ENCODE measurements at regions not wholly inside any gene's neighbourhood (a gene's known extent, or its start where the extent isn't known, plus 50 kb on each side); places are given as distances from the start of the nearest gene placed in this dataset.

DNA sequence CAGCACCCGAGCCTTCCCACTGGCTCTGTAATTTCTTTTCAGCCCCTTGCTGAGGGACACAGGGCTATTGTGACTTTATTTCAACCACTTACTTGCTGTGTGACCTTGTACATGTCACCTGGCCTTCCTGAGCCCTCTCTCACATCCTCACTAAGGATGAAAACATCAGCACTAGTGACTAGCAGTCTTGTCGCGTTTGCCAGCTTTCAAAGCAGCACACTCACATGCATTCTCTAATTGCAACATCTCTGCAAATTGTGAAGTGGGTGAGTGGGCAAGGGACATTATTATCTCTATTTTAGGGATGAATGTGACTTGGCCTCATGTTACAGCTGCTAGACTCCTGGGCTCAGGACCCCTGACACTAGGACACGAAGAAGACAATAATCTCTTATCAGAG lies 144.5 kb downstream of the SEC61B start:
- no peak for DNase-seq

DNA sequence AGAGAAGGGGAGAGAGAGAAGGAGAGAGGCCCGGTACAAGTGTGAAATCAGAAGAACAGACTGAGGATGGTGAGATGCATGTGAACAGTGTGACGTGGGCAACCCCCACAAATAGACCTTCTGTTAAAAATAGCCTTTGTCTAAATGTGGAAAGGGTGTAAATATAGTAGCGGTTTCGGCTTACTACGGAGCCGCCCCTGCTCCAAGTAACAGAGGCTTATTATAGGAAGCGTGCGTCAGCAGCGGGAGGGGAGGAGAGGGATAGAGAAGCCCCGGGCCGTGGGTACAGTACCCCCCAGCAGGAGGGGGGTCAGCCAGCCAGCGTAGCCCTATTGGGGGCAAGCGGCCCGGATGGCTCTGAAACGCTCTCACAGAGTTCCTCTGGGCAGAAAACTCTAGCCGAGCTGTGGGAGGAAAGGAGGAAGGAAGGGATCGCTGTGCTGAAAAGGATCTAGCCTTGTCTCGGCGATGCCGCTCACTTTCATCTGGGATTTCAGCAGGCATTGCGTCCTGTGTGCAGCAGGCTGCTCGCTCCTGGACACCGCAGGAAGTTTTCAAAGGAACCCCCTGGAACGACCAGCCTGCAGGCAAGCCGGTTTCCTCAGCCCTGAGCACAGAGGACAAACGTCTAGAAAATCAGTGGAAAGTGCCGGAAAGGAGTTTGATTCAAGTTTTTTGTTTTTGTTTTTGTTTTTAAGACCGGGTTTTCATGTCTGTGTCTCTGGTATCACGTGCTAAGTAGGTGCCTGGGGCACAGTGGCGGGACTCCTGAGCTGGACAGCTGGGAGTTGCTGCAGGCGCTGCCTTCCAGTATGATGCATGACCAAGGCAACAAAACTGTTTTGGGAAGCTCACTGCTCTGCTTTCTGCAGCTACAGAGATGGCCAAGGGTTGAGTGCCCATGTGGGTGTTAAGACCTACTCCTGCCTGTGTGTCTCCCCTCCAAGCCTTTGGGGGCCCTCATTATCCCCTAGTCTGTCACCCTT lies 146.6 kb downstream of the SEC61B start:
- DNase-seq, result peak; percentile 79

DNA sequence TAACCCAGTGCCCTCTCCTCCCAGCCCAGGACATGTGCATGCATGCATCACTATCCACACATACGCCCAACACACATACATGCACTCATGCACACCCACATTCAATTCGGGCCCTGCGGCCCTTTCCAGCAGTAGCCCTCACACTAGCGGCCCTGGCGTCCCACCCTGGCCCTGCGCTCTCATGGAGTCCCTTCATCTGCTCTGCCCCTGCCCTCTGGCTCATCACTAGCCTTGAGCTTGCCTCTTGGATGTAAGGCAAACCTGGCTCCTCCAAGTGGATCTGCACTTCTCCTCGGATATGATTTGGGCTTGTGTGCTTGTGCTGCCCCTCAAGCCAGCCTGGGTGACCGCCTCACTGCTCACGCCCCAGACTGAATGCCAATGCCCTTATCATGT lies 147.2 kb downstream of the SEC61B start:
- DNase-seq, result no peak

DNA sequence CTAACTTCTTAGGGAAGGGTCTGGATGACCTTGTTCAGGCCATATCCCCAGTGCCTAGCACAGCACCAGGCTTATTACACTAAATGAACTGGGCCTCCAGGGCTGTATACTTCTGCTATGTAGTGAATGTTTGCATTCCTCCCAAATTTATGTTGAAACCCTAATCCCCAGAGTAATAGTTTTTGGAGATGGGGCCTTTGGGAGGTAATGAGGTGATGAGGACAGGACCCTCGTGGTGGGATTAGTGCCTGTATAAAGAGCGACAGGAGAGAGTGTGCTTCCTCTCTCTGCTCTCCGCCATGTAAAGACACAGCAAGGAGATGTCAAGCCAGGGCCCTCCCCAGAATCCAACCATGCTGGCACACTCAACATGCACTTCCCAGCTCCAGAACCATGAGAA lies 148.3 kb downstream of the SEC61B start:
- DNase-seq, result no peak

DNA sequence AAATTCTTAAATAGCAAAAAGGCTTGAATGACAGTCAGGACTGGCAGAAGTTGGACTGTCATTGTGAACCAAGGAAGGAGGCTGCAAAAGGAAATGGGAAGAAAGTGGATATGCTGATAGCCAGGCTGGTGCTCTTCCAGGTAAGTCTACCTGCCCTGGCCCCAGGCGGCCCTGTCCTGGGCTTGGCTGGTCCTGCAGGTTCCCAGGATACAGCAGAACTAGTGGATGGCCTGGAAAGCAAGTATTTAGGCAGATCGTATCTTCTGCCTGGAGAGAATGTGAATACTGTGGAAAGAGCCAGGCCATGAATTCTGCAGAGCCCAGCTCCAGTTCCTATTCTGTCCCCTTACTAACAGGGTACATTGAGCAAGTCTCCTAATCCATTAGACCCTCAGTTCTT lies 149.3 kb downstream of the SEC61B start:
- DNase-seq, result no peak

DNA sequence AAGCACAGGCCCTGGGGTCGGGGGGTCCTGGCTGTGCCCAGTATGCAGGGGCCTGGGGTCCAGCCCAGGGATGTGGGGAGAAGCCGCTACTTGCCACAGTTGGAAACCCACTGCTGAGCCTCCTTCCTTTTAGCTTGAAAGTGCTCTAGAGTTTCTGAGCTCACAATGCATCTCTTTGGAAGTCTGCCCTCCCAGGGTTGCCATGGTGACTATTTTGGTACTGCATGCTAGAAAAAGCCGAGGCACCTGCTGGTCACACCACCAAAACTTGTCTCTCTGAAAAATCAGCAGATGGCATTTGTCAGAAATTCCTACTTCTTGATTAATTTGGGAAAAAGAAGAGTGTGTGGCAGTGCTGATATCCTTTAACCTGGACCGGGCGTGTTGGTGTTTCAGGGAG lies 151.8 kb downstream of the SEC61B start:
- DNase-seq, result no peak

DNA sequence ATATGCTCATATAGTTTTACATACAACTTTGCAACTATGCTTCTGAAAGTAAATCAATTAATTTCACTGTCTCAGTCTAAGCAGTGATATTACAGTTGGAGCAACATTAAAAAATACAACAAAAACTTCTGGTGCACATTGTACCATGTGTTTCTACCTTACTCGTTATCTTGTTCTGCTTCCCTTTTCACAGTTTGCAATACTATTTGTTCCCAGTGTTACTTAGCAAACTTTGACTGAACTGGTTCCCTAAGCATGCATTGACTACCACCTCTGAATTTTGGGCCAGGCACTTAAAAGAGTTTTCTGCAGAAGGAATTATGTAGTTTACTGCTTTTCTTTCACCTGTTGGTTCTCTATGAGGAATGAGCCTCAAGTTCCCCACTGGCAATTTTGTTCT lies 152.7 kb downstream of the SEC61B start:
- no peak for DNase-seq

DNA sequence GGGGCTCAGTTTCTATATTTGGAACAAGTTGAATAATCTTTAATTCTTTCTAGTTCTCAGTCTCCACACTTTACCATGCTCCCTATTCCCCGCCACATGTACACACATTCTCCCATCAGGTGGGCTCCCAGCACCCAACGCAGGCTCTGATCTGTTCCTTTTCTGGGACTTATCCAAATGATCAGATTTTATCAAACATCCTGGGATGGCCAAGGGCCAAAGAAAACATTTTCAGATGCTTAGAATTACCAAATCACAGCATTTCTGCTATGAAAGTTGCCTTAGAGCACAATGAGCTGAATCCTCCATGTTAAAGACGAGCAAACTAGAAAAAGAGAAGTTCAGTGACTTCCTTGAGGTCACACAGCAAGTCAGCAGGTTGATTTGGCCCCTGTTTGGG lies 153.4 kb downstream of the SEC61B start:
- DNase-seq, result no peak

DNA sequence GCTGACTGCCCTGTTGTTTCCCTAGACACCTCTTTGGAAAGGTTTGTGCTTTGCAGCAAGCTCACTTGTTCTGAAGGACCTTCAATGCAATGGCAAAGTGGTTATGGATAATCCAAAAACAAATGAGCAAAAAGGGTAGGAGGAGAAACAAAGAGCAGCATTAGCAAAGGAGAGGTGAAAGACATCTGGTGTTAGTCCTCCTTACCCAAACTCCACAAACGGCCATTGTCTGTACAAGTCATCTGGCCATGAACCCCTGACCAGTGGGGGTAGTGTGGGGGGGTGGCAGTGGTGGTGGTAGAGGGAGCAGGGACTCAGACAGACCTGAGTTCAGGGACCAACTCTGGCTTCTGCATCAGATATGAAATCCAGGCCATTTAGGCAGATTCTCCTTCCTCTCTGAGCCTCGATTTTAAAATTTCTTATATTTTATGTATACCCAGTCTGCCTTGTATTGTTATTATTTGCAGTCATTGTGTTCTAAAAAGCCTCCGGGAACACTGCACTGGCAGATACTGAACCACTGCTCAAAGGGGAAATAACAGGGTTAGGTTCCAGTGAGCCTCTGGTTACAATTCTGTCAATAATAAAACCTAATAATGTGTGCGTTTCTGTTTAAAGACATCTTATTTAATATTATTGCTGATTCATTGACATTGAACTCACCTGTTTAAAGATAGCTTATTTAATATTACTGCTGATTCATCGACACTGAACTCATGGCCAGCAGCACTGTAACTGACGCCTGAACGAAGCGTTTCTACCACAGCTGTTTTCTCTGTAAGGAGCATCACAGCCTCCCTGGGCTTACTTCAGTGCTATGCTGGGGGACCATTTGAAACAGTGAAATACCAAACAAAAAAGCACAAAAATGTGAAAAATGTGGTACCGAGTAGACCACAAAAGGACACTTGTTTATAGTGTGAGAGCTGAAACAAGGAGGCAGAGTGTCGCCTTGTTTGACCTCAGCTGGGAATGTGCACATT lies 156.0 kb downstream of the SEC61B start:
- DNase-seq, result peak; percentile 55

DNA sequence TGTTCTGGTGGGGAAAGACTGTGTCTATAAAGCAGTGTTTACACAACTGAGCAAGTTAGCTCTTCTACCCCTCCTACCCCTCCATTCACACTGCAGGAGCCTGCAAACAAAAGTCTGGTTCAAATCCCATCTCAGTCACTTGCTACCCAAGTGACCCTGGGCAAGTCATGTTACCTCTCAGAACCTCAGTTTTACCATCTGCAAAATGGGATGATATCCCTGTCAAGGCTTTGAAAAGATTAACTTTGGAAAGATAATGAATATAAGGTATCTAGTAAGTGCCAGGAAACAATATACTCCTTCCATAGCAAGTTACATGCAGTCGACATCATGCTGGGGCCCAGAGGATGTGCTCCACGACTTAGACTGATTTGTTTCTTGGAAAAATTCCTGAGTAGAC lies 161.5 kb downstream of the SEC61B start:
- DNase-seq, result no peak

DNA sequence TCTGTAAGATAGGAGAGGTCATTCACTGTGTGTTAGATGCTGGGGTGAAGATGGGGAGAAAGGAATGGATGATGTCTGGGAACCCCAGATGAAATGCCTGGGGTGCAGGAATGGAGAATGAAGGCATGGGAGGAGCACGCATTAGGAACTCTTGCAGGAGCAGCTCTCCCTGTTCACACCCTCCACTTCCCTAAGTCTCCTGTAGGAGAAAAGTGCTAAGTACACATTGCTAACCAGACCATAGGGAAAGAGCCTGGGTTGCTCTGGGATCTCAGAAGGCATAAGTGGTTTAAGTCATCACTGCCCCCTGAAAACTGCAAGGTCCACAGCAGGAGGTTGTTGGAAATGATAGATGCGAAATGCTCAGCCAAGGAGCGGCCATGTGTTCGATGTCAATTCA lies 163.1 kb downstream of the SEC61B start:
- DNase-seq, result no peak

DNA sequence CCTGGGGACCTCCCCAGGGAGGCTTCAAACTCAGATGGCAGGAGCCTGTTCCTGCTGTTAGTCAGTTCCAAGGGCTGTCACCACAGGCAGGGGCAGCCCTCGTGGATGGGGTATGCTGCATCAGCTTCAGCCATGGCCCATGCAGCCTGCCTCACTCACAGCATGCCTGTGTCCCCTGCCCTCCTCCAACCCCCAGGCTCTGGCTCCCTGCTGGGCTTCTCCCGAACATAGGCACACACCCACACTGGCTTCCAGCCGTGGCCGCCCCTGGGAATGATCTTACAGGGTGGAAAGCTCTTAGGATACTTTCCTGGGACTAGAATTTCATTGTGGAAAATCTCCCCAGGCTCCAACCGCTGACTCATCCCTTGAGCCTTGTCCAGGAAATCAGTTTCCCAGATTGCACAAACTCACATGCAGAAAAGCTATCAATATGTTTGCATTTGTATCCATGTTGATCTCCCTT lies 163.8 kb downstream of the SEC61B start:
- DNase-seq, result peak; percentile 47

DNA sequence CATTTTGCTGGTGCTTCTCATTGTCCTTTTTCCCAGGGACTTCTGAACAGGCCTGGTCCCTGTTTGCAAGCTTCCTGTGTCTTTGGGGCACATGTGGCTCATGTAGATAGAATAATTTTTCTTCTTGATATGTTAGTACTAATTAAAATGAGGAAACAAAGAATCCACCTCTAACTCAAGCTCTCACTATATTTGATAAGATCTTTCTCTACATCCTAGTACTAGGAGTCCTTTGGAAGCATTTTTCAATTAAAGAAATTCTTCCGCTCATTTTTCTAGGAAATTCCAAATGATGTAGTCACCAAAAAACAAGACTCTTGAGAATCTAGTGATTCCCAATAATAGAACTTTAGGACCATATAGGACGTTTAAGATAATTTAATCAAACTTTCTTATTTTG lies 165.3 kb downstream of the SEC61B start:
- no peak for DNase-seq

DNA sequence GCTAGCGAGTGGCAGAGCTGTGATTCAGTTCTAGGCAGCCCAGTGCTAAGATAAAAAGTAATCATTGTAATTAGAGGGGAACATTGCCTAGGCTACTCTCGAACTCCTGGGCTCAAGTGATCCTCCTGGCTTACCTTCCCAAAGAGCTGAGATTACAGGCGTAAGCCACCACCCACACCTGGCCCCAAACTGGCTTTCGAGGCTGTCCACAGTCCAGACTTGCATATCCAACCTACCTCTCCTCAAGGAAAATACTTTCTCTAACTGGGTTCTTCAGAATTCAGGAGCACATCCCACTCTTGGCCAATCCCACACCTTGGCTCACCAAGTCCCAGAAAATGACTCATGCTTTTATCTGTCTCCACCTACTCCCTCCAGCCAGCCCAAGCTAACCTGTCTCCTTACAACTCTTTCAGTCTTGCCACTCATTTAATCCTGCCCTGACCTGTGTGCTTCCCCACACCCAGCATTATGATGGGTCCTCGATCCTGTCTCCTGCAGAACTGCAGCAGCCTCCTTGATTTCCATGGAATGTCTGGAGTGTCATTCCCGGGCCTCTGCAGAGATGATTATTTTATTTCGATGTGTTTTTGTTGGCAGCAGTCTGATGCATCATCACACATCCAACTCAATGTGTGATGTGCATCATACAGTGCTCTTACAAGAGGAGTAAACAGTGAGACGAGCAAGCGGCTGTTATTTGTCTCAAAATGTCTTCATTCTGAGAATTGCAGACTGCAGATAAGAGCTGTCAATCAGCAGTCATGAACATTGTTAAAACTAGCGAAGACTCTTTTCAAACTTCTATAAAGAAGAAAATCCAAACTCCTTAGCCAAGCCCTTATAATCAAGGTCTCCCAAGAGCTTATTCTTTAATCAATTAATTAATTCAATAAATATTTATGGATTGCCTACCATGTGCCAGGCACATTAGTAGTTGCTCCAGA lies 167.3 kb downstream of the SEC61B start:
- DNase-seq, result peak; percentile 13

DNA sequence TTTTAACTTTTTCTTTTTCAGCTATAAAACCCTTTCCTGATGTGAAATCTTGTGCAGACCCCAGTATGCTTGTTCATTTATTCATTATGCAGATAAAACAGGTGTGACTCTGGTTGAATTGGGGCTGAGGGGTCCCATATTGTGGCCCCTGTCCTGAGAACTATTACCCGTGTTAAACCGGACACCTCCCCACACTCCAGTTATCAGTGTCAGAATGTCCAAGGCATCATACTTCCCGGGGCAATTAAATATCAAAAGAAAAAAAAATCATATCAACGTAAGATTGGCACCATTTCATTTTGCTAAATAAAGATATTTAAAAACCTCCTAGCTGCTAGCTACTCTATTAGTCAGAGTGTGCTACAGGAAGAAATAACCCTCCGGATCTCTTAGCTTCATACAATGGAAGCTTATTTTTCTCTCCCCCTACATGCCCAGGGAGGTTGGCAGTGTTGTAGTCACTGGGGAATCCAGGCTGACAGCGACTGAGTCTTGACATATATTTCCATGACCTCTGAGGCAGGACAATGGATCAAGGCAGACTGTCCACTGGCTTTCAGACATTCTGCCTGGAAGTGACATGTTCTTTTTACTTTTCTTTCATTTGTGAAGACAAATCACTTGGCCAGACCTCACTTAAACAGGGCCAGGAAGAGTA lies 170.0 kb downstream of the SEC61B start:
- DNase-seq, result no peak

DNA sequence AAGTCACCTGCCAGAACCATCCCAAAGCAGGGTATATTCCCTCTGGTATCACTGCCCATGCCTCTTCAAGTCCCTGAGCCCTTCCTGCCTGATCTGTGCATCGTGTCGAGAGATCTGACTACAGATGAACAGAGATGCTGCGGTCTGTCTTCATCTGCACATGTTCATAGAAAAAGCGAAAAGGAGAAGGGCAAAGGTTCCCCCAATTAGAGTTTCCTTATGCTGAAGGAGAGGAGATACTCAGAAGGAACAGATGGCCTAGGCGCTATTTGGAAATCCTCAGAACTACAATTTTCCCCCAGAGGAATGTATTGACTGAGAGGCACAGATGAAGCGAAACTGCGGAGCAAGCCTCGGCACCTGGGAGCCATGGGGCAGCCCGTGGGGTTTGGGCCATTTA lies 170.9 kb downstream of the SEC61B start:
- no peak for DNase-seq

DNA sequence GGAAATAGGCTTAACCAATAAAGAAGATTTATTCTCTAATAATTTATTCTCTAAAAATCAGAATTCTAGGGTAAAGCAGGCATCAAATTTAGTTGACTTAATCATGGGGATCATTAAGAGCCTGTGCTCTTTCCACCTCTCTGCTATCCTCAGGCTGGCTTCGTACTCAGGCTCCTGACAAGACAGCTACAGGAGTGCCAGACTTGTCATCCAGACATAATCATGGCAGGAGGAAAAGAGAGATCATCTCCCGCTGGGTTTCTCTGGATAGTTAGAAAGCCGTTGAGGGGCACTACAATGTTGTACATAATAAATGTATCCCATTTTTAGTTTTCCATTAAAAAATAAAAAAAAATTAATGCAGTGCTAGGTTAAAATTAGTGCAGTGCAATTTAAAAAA lies 171.9 kb downstream of the SEC61B start:
- DNase-seq, result no peak

DNA sequence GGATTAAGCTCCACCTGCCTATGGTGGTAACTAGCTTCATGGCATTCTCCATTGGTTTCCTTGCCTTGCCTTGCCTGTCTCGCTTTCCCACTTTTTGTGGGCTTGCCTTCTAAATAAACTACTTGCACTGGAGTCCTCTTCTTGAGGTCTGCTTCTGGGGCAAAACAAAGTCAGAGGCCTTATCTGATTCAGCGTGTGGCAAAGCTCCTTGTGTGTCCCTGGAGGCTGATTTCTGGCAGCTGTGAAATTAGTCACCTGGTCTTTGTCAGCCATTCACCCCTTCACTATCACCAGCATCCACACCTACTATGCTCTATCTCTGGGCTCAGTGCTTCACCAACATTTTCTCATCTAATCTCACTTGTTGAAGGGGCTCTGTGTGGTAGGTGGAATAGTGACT lies 176.2 kb downstream of the SEC61B start:
- DNase-seq, result no peak

DNA sequence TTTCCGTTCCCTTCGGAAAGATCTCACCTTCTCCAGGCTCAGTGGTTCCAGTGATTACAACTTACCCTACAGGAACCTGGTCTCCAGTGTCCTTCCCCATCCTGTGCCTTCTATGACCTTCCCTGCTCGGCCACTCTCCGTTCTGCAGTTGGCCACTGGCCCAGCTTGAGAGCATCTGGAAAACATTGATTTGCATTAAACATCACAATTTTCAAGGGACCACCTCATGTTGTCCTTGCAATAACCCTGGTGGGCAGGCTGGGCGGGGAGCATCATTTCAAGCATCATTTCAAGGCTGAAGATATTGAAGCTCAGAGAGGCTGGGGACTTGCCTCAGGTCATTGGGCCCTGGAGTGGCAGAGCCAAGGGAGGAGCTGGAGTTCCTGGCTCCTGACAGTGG lies 177.4 kb downstream of the SEC61B start:
- no peak for DNase-seq

DNA sequence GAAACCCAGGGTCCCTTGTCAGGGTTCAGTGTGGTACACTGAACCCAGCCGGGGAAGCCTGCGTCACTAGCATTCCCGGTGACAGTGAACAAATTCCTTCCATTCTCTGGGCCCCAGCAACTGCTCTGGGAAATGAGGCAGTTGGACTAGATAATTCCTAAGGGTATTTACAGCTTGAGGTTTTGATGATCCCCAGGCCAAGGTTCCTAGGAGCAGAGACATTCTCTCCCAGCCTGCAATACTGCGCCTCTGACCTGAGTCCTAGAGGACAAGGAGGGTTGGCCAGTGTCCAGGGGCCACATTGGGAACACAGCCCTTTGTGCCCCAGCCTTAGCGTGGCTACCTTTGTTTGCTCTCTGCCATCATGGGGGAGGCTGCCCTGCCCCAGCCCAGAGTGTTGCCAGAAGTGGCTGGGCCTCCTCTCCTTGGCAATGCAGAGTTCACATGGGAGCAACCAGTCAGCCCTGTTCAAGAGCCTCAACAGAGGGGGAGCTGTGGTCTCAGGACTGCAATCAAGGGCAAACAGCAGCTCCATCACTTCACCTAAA lies 178.2 kb downstream of the SEC61B start:
- no peak for DNase-seq

DNA sequence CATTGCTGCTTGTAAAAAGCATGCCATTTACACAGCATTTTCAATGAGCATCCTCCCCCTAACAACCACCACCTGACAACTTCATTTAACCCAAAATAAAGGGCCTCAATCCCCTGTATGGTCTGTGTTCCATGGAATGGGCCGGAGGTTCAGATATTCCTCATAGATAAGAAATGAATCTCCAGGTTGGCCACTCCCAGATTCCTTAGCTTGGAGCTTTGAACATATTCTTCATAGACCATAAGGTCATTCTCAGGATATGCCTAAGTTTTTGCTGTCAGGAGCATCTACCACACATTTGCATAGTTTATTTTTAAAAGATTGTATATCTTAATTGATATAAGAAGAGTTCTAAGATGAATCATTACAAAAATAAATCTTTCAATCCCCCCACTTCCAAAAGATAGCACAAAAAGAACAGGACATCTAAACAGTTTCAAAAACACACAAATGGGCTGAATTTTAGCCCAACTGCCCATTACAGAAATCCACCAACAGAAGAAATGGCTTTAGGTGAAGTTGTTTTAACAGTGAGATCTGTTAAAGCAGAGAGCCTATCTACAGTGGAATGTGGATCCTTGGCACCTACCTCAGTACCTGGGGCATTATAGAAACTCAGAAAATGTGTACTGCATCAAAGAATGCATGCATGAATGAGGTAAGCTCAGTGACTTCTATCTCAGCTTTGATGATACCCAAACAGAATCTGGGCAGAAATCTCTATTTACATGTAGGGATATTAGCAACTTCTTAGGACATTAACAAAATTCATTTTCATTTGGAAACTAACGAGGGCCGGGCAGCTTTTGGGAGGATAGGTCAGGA lies 179.8 kb downstream of the SEC61B start:
- DNase-seq, result peak; percentile 37
